B cell (primary cell): ENCODE measurements at regions not wholly inside any gene's neighbourhood (a gene's known extent, or its start where the extent isn't known, plus 50 kb on each side); places are given as distances from the start of the nearest gene placed in this dataset.

Experiments
- ATAC-seq: fragments of 200-7000 bp; cut with Tn5 transposase; one replicate; pipeline ENCODE4 v1.10.0; 2021; ENCODE audit warnings: low read depth, mild to moderate bottlenecking, moderate number of reproducible peaks, moderate library complexity
- CTCF ChIA-PET: fragments of 350-600 bp; sonication (Branson Sonifier 250); formaldehyde crosslinking; loops from one replicate; lab custom pipeline; 2021; ENCODE audit warnings: antibody characterized with exemption, inconsistent platforms; lab: Charles Lee
- POLR2A ChIA-PET: fragments of 350-600 bp; sonication (Branson Sonifier 250); formaldehyde crosslinking; loops from one replicate; lab custom pipeline; 2021; ENCODE audit warnings: antibody characterized with exemption; lab: Charles Lee
- DNase-seq: peaks from one replicate; pipeline ENCODE4 v3.0.0; 2013
- H2AFZ ChIP-seq: 2 replicates; pipeline ENCODE4 v1.6.1; 2012; ENCODE audit warnings: mild to moderate bottlenecking, low read depth, low read length; ENCODE audit not compliant: insufficient read depth, poor library complexity, severe bottlenecking
- H3K27ac ChIP-seq, 2 donors: 1 replicate in 1 of 2; 2 replicates in 1 of 2; pipeline ENCODE4 v1.5.1; 2012 to 2013; ENCODE audit warnings: low read length in 2 of 2, mild to moderate bottlenecking in 2 of 2, moderate library complexity in 1 of 2
- H3K27me3 ChIP-seq, 4 experiments: fragments of 200-600 bp in 1 of 4; sonication (generic) in 1 of 4; replicated peaks in 1 of 4; 1 replicate in 2 of 4; 2 replicates in 2 of 4; pipeline versions ENCODE4 v1.6.1 to v1.7.0; 2013 to 2016; ENCODE audit warnings: low read length in 3 of 4, mild to moderate bottlenecking in 2 of 4, mixed read lengths in 1 of 4, moderate library complexity in 1 of 4; ENCODE audit not compliant: insufficient read depth in 4 of 4, control insufficient read depth in 3 of 4; ENCODE audit errors: control extremely low read depth in 1 of 4
- H3K36me3 ChIP-seq, 2 experiments: replicated peaks in 1 of 2; 1 replicate in 1 of 2; 2 replicates in 1 of 2; pipeline versions ENCODE4 v1.6.1 to v1.7.1; 2013; ENCODE audit warnings: low read length in 1 of 2; ENCODE audit not compliant: insufficient read depth in 2 of 2, control insufficient read depth in 1 of 2; ENCODE audit errors: control extremely low read depth in 1 of 2, extremely low read depth in 1 of 2
- H3K4me1 ChIP-seq, 2 donors: fragments of 200-600 bp in 1 of 2; sonication (generic) in 1 of 2; 1 replicate in 1 of 2; 2 replicates in 1 of 2; pipeline versions ENCODE4 v1.5.1 to v1.6.1; 2013 to 2017; ENCODE audit warnings: low read length in 2 of 2; ENCODE audit not compliant: control insufficient read depth in 2 of 2, insufficient read depth in 2 of 2
- H3K4me2 ChIP-seq: replicated peaks from 2 replicates; pipeline ENCODE3; 2012; ENCODE audit warnings: mild to moderate bottlenecking, low read depth, low read length; ENCODE audit not compliant: poor library complexity, severe bottlenecking
- H3K4me3 ChIP-seq, 5 experiments: fragments of 200-600 bp in 1 of 5; sonication (generic) in 1 of 5; 1 replicate in 3 of 5; 2 replicates in 2 of 5; pipeline versions ENCODE4 v1.5.1 to v1.7.0; 2011 to 2016; ENCODE audit warnings: low read length in 4 of 5, mild to moderate bottlenecking in 4 of 5, low read depth in 2 of 5, control low read depth in 1 of 5, moderate library complexity in 1 of 5; ENCODE audit not compliant: insufficient read depth in 1 of 5; ENCODE audit errors: control extremely low read depth in 1 of 5, extremely low read depth in 1 of 5
- H3K79me2 ChIP-seq: fragments of 200-600 bp; sonication (generic); one replicate; pipeline ENCODE4 v1.6.0; 2016; ENCODE audit warnings: low read length; ENCODE audit not compliant: control insufficient read depth, insufficient read depth
- H3K9ac ChIP-seq: fragments of 200-600 bp; sonication (generic); 2 replicates; pipeline ENCODE4 v1.6.1; 2017; ENCODE audit warnings: mild to moderate bottlenecking, low read length, moderate library complexity
- H3K9me3 ChIP-seq, 3 donors: one replicate each; pipeline versions ENCODE4 v1.6.1 to v1.7.1; 2013; ENCODE audit warnings: low read length in 2 of 3; ENCODE audit not compliant: control insufficient read depth in 2 of 3, insufficient read depth in 1 of 3; ENCODE audit errors: control extremely low read depth in 1 of 3
- H4K20me1 ChIP-seq: 2 replicates; pipeline ENCODE4 v1.6.0; 2012; ENCODE audit warnings: mild to moderate bottlenecking, low read length; ENCODE audit not compliant: insufficient read depth, control insufficient read depth, poor library complexity, severe bottlenecking
- H3K27ac Mint-ChIP-seq: one replicate; pipeline ENCODE4 v1.8.0; 2021; ENCODE audit warnings: mixed read lengths
- H3K27me3 Mint-ChIP-seq: one replicate; pipeline ENCODE4 v1.8.0; 2021; ENCODE audit warnings: mixed read lengths
- H3K4me1 Mint-ChIP-seq: one replicate; pipeline ENCODE4 v1.8.0; 2021; ENCODE audit warnings: mixed read lengths
- H3K4me3 Mint-ChIP-seq: one replicate; pipeline ENCODE4 v1.8.0; 2021; ENCODE audit warnings: mixed read lengths
- H3K9me3 Mint-ChIP-seq: one replicate; pipeline ENCODE4 v1.8.0; 2022; ENCODE audit warnings: mixed read lengths; ENCODE audit not compliant: insufficient read depth
- CTCF ChIP-seq: fragments of 200-600 bp; IDR thresholded peaks from one replicate; pipeline ENCODE4 v1.8.0; 2022; ENCODE audit warnings: antibody characterized with exemption, mild to moderate bottlenecking
- EZH2 ChIP-seq: IDR thresholded peaks from 2 replicates; pipeline ENCODE4 v1.6.1; 2012; ENCODE audit warnings: borderline replicate concordance, low read depth, mild to moderate bottlenecking, moderate library complexity, low read length; ENCODE audit not compliant: insufficient read depth, poor library complexity, severe bottlenecking
- WGBS: methylation state at CpG from one replicate; pipeline ENCODE4 v1.1.5; 2013; ENCODE audit warnings: missing lambda C conversion rate; ENCODE audit not compliant: insufficient coverage; 5-methylcytosine and 5-hydroxymethylcytosine counted together
- intact Hi-C: fragments of 100-400 bp; cut with micrococcal nuclease; formaldehyde crosslinking; loops from one replicate; pipeline ENCODE4 v1.10.0; 2022

DNA sequence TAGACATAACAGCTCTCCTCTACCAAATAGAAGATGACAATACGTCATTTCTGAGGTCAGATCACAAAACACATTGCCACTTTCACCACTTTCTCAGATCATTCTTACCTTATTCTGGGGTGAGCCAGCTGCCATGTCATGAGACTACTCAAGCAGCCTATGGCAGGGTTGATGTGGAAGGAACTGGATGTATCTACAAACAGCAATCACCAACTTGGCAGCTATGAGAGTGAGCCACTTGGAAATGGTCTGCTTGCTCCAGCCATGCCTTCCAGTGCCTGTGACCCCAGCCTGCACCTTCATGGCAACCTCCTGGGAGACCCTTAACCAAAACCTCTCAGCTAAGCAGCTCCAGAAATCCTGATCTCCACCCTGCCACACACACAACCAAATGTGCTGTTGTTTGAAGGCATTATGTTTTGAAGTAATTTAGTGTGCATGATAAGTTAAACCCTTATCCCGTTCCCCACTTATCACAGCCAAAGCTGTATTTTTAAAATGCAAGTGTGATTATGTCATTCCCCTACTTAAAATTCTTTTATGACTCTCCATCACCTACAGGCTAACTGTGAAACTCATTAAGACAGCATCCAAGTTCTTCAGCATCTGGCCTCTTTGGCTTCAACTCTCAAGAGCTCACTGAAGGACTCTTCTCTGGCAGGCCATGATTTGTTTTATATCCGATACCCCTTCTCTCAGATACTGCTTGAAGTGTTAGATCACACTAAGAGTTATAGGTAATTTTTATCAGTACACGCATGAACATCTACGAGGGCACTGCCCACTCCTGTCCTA, 150.6 kb downstream of the LY86 start:
- no peaks in the 10 kb centered on the region for H4K20me1 ChIP-seq
- no peak overlapping the region for H3K9ac ChIP-seq
- Mint-ChIP-seq H3K4me3 (no peak overlapping the region), H3K27ac (no peak overlapping the region), H3K27me3 (peaks cover 42% of the 10 kb centered on the region), H3K4me1 (no peaks in the 10 kb centered on the region), H3K9me3 (no peaks in the 10 kb centered on the region)
- 100% methylated on average over 1 of the region's 5 CpGs for WGBS
- no peaks in the 10 kb centered on the region for H3K36me3 ChIP-seq
- TF ChIP-seq EZH2 (no peak), CTCF (no peak)
- DNase-seq (no peak), ATAC-seq (no peak)
- H3K27ac ChIP-seq, result no peak overlapping the region
- no peak overlapping the region for H3K4me3 ChIP-seq
- intact Hi-C loops, result no loop called here
- H3K9me3 ChIP-seq, result no peaks in the 10 kb centered on the region
- CTCF ChIA-PET, result interaction anchor here (1.0 to 1.4 kb wide), 3 partner anchors 16 to 504 kb away, joined by 3 to 4 read pairs (median 3); no protein-coding TSS in a partner anchor
- peaks cover 0 to 19% (median 5%) of the 10 kb centered on the region in 4 experiments for H3K27me3 ChIP-seq
- no peak overlapping the region for H3K4me2 ChIP-seq
- no peak overlapping the region for H2AFZ ChIP-seq
- POLR2A ChIA-PET, result no interaction called here
- no peaks in the 10 kb centered on the region for H3K79me2 ChIP-seq
- no peaks in the 10 kb centered on the region for H3K4me1 ChIP-seq

DNA sequence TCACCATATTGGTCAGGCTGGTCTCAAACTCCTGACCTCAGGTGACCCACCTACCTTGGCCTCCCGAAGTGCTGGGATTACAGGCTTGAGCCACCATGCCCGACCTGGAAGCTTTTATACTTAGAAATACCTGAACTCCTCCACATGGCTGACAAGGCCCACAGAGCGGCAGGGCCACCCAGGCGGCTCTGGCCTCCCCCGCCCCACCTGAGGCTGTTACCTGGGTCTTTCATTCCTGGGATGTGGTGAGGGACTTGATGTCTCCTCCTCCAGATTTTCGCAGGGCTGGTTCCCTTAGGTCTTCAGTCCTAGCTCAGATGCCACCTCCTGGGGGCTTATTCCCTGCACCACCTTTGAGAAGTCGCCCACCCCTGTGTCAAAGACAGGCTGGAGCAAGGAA, 152.1 kb downstream of the LY86 start:
- H3K27ac Mint-ChIP-seq, result no peak overlapping the region
- POLR2A ChIA-PET, result no interaction called here
- no peak overlapping the region for H3K4me3 Mint-ChIP-seq
- no peak for TF ChIP-seq EZH2
- TF ChIP-seq CTCF, result no peak
- no peaks in the 10 kb centered on the region for H3K36me3 ChIP-seq
- no peaks in the 10 kb centered on the region for H3K9me3 Mint-ChIP-seq
- H3K9ac ChIP-seq, result no peak overlapping the region
- H3K4me2 ChIP-seq, result no peak overlapping the region
- ATAC-seq, result no peak
- H3K27me3 ChIP-seq, result peaks cover 0 to 13% (median 5%) of the 10 kb centered on the region in 4 experiments
- CTCF ChIA-PET, result no interaction called here
- no peak overlapping the region for H3K4me3 ChIP-seq
- H3K9me3 ChIP-seq, result no peaks in the 10 kb centered on the region
- H3K27me3 Mint-ChIP-seq, result peaks cover 32% of the 10 kb centered on the region
- no peaks in the 10 kb centered on the region for H3K4me1 ChIP-seq
- no peak overlapping the region for H3K27ac ChIP-seq
- H3K79me2 ChIP-seq, result no peaks in the 10 kb centered on the region
- no peak for DNase-seq
- WGBS, result 93% methylated on average over 3 of the region's 7 CpGs
- H2AFZ ChIP-seq, result no peak overlapping the region
- H3K4me1 Mint-ChIP-seq, result no peaks in the 10 kb centered on the region
- intact Hi-C loops, result no loop called here
- H4K20me1 ChIP-seq, result no peaks in the 10 kb centered on the region
